Neural cell (in vitro differentiated cells): ENCODE measurements at regions not wholly inside any gene's neighbourhood (a gene's known extent, or its start where the extent isn't known, plus 50 kb on each side); places are given as distances from the start of the nearest gene placed in this dataset.

Experiments used
- POLR2AphosphoS5 ChIP-seq: IDR thresholded peaks from 2 replicates; pipeline ENCODE4 v1.6.1; 2012
- TAF1 ChIP-seq: IDR thresholded peaks from 2 replicates; pipeline ENCODE4 v1.6.1; 2012; ENCODE audit warnings: low read depth

GRCh38 chr4:138945840-138946239, 69.7 kb upstream of the NOCT start:
- TF ChIP-seq POLR2AphosphoS5 (no peak), TAF1 (no peak)
